SJSA1 (cell line): ENCODE measurements at regions not wholly inside any gene's neighbourhood (a gene's known extent, or its start where the extent isn't known, plus 50 kb on each side); places are given as distances from the start of the nearest gene placed in this dataset.

Experiments
- DNase-seq, 2 experiments: peaks; one replicate each; pipeline ENCODE4 v3.0.0-alpha.2; 2015 to 2020; ENCODE audit warnings: low spot score in 2 of 2, low read depth in 1 of 2
- H3K27ac ChIP-seq: fragments of 250-450 bp; sonication (Bioruptor Pico); 2 replicates; pipeline ENCODE4 v1.5.1; 2020; ENCODE audit warnings: mild to moderate bottlenecking, moderate library complexity
- H3K27me3 ChIP-seq: fragments of 250-450 bp; sonication (Bioruptor Pico); replicated peaks from 2 replicates; pipeline ENCODE4 v1.5.1; 2020; ENCODE audit warnings: mild to moderate bottlenecking, moderate library complexity
- H3K36me3 ChIP-seq: fragments of 250-450 bp; sonication (Bioruptor Pico); 2 replicates; pipeline ENCODE4 v1.5.1; 2020; ENCODE audit warnings: mild to moderate bottlenecking
- H3K4me1 ChIP-seq: fragments of 250-450 bp; sonication (Bioruptor Pico); replicated peaks from 2 replicates; pipeline ENCODE4 v1.6.1; 2021; ENCODE audit warnings: mild to moderate bottlenecking
- H3K4me3 ChIP-seq: fragments of 250-450 bp; sonication (Bioruptor Pico); 2 replicates; pipeline ENCODE4 v1.5.1; 2020; ENCODE audit warnings: mild to moderate bottlenecking
- H3K9me3 ChIP-seq: fragments of 250-450 bp; sonication (Bioruptor Pico); replicated peaks from 2 replicates; pipeline ENCODE4 v1.5.1; 2020; ENCODE audit warnings: mild to moderate bottlenecking

GRCh38 chr1:37267111-37267835, 207.1 kb upstream of the ZC3H12A start:
- H3K4me3 ChIP-seq: no peak overlapping the region
- peaks cover 10% of the 10 kb centered on the region for H3K4me1 ChIP-seq
- no peak overlapping the region for H3K27ac ChIP-seq
- H3K27me3 ChIP-seq: no peaks in the 10 kb centered on the region
- H3K36me3 ChIP-seq: no peaks in the 10 kb centered on the region
- H3K9me3 ChIP-seq: no peaks in the 10 kb centered on the region
- DNase-seq: peak; percentile 32 to 50

- H3K27ac ChIP-seq: no peak overlapping the region
- H3K9me3 ChIP-seq: no peaks in the 10 kb centered on the region
- H3K4me3 ChIP-seq: no peak overlapping the region
- H3K27me3 ChIP-seq: no peaks in the 10 kb centered on the region
- peaks cover 10% of the 10 kb centered on the region for H3K4me1 ChIP-seq
- DNase-seq: no peak
- H3K36me3 ChIP-seq: no peaks in the 10 kb centered on the region
Observed at GRCh38 chr1:37270639-37271038, 203.7 kb upstream of the ZC3H12A start.

GRCh38 chr1:37272626-37273025, 201.8 kb upstream of the ZC3H12A start:
- no peak overlapping the region for H3K4me3 ChIP-seq
- no peaks in the 10 kb centered on the region for H3K36me3 ChIP-seq
- peaks cover 2% of the 10 kb centered on the region for H3K4me1 ChIP-seq
- H3K27ac ChIP-seq: no peak overlapping the region
- no peak for DNase-seq
- H3K9me3 ChIP-seq: no peaks in the 10 kb centered on the region
- no peaks in the 10 kb centered on the region for H3K27me3 ChIP-seq

GRCh38 chr1:37274486-37274885, 199.9 kb upstream of the ZC3H12A start:
- no peak overlapping the region for H3K27ac ChIP-seq
- no peaks in the 10 kb centered on the region for H3K27me3 ChIP-seq
- no peaks in the 10 kb centered on the region for H3K36me3 ChIP-seq
- no peaks in the 10 kb centered on the region for H3K4me1 ChIP-seq
- no peak overlapping the region for H3K4me3 ChIP-seq
- no peaks in the 10 kb centered on the region for H3K9me3 ChIP-seq
- DNase-seq: no peak

GRCh38 chr1:37274938-37275631, 199.3 kb upstream of the ZC3H12A start:
- no peak overlapping the region for H3K4me3 ChIP-seq
- no peaks in the 10 kb centered on the region for H3K36me3 ChIP-seq
- no peak overlapping the region for H3K27ac ChIP-seq
- H3K9me3 ChIP-seq: no peaks in the 10 kb centered on the region
- no peaks in the 10 kb centered on the region for H3K4me1 ChIP-seq
- H3K27me3 ChIP-seq: no peaks in the 10 kb centered on the region
- DNase-seq: no peak

GRCh38 chr1:37277366-37277765, 197.0 kb upstream of the ZC3H12A start:
- Histone ChIP-seq H3K4me3 (no peak overlapping the region), H3K4me1 (no peaks in the 10 kb centered on the region), H3K9me3 (no peaks in the 10 kb centered on the region), H3K27me3 (no peaks in the 10 kb centered on the region), H3K27ac (no peak overlapping the region), H3K36me3 (no peaks in the 10 kb centered on the region)
- DNase-seq: no peak

- H3K27me3 ChIP-seq: peaks cover 3% of the 10 kb centered on the region; the same call in 1 of the 2 replicates
- H3K9me3 ChIP-seq: no peaks in the 10 kb centered on the region
Observed at GRCh38 chr1:37281354-37281753, 193.0 kb upstream of the ZC3H12A start.

GRCh38 chr1:37282764-37283163, 191.6 kb upstream of the ZC3H12A start:
- Histone ChIP-seq H3K36me3 (no peaks in the 10 kb centered on the region), H3K4me1 (no peaks in the 10 kb centered on the region), H3K4me3 (no peak overlapping the region), H3K9me3 (no peaks in the 10 kb centered on the region), H3K27me3 (peaks cover 3% of the 10 kb centered on the region; the same call in 1 of the 2 replicates), H3K27ac (no peak overlapping the region)
- DNase-seq: no peak

More at GRCh38 chr1:37281354-37281753, 193.0 kb upstream of the ZC3H12A start:
- Histone ChIP-seq H3K27ac (no peak overlapping the region), H3K36me3 (no peaks in the 10 kb centered on the region), H3K4me1 (no peaks in the 10 kb centered on the region), H3K4me3 (no peak overlapping the region)
- DNase-seq: no peak

GRCh38 chr1:37284053-37284452, 190.3 kb upstream of the ZC3H12A start:
- Histone ChIP-seq H3K27me3 (peaks cover 3% of the 10 kb centered on the region; the same call in 1 of the 2 replicates), H3K36me3 (no peaks in the 10 kb centered on the region), H3K4me3 (no peak overlapping the region), H3K27ac (no peak overlapping the region), H3K4me1 (no peaks in the 10 kb centered on the region), H3K9me3 (no peaks in the 10 kb centered on the region)
- DNase-seq: no peak

GRCh38 chr1:37286881-37287280, 187.5 kb upstream of the ZC3H12A start:
- no peak overlapping the region for H3K27ac ChIP-seq
- no peaks in the 10 kb centered on the region for H3K4me1 ChIP-seq
- no peak overlapping the region for H3K4me3 ChIP-seq
- no peaks in the 10 kb centered on the region for H3K36me3 ChIP-seq
- H3K9me3 ChIP-seq: no peaks in the 10 kb centered on the region
- H3K27me3 ChIP-seq: peaks cover 3% of the 10 kb centered on the region; the same call in 1 of the 2 replicates
- DNase-seq: no peak

- Histone ChIP-seq H3K9me3 (no peaks in the 10 kb centered on the region), H3K4me1 (no peaks in the 10 kb centered on the region), H3K36me3 (no peaks in the 10 kb centered on the region), H3K27me3 (peaks cover 3% of the 10 kb centered on the region; the same call in 1 of the 2 replicates), H3K27ac (no peak overlapping the region), H3K4me3 (no peak overlapping the region)
- DNase-seq: no peak
Observed at GRCh38 chr1:37288900-37289299, 185.5 kb upstream of the ZC3H12A start.

GRCh38 chr1:37290718-37291117, 183.7 kb upstream of the ZC3H12A start:
- H3K4me1 ChIP-seq: no peaks in the 10 kb centered on the region
- H3K27ac ChIP-seq: no peak overlapping the region
- H3K4me3 ChIP-seq: no peak overlapping the region
- DNase-seq: no peak
- H3K9me3 ChIP-seq: no peaks in the 10 kb centered on the region
- no peaks in the 10 kb centered on the region; the same call in 1 of the 2 replicates for H3K27me3 ChIP-seq
- H3K36me3 ChIP-seq: no peaks in the 10 kb centered on the region

GRCh38 chr1:37292789-37293188, 181.6 kb upstream of the ZC3H12A start:
- H3K27ac ChIP-seq: no peak overlapping the region
- no peaks in the 10 kb centered on the region; the same call in 1 of the 2 replicates for H3K27me3 ChIP-seq
- no peaks in the 10 kb centered on the region for H3K36me3 ChIP-seq
- no peak overlapping the region for H3K4me3 ChIP-seq
- no peaks in the 10 kb centered on the region for H3K9me3 ChIP-seq
- DNase-seq: no peak
- H3K4me1 ChIP-seq: no peaks in the 10 kb centered on the region

GRCh38 chr1:37294096-37294495, 180.3 kb upstream of the ZC3H12A start:
- no peak for DNase-seq
- Histone ChIP-seq H3K9me3 (no peaks in the 10 kb centered on the region), H3K36me3 (no peaks in the 10 kb centered on the region), H3K4me1 (no peaks in the 10 kb centered on the region), H3K27ac (no peak overlapping the region), H3K27me3 (no peaks in the 10 kb centered on the region; the same call in 1 of the 2 replicates), H3K4me3 (no peak overlapping the region)
